Spleen (tissue), 11 donors: ENCODE measurements at regions not wholly inside any gene's neighbourhood (a gene's known extent, or its start where the extent isn't known, plus 50 kb on each side); places are given as distances from the start of the nearest gene placed in this dataset.
"Not testable (repeated sequence)": the region's sequence is repeated elsewhere in the genome, so short reads cannot be mapped to it uniquely, and the experiment has no call there.

Source experiments
- DNase-seq: peaks from one replicate; pipeline ENCODE4 v3.0.0-alpha.2; 2020
- H3K27ac ChIP-seq, 8 donors: fragments of 200-600 bp; sonication (generic) in 7 of 8; 1 replicate in 4 of 8; 2 replicates in 4 of 8; pipeline versions ENCODE4 v1.5.0 to v1.8.0; 2016 to 2021; ENCODE audit warnings: inconsistent platforms in 4 of 8, mild to moderate bottlenecking in 4 of 8, moderate library complexity in 1 of 8
- H3K27me3 ChIP-seq, 7 donors: fragments of 200-600 bp; sonication (generic) in 6 of 7; replicated peaks in 1 of 7; 1 replicate in 4 of 7; 2 replicates in 3 of 7; pipeline versions ENCODE4 v1.5.0 to v1.8.0; 2016 to 2021; ENCODE audit warnings: inconsistent platforms in 3 of 7, mild to moderate bottlenecking in 1 of 7
- H3K36me3 ChIP-seq, 6 donors: fragments of 200-600 bp; sonication (generic) in 5 of 6; 1 replicate in 4 of 6; 2 replicates in 2 of 6; pipeline versions ENCODE4 v1.5.0 to v1.8.0; 2016 to 2021; ENCODE audit warnings: inconsistent platforms in 2 of 6
- H3K4me1 ChIP-seq, 6 donors: fragments of 200-600 bp; sonication (generic) in 5 of 6; 1 replicate in 3 of 6; 2 replicates in 3 of 6; pipeline versions ENCODE4 v1.5.0 to v1.8.0; 2016 to 2021; ENCODE audit warnings: inconsistent platforms in 3 of 6
- H3K4me3 ChIP-seq, 8 donors: fragments of 200-600 bp; sonication (generic) in 7 of 8; 1 replicate in 4 of 8; 2 replicates in 4 of 8; pipeline versions ENCODE4 v1.5.0 to v1.8.0; 2016 to 2021; ENCODE audit warnings: inconsistent platforms in 4 of 8, mild to moderate bottlenecking in 4 of 8, moderate library complexity in 2 of 8
- H3K9me3 ChIP-seq, 8 donors: fragments of 200-600 bp; sonication (generic) in 7 of 8; 1 replicate in 4 of 8; 2 replicates in 4 of 8; pipeline versions ENCODE4 v1.5.0 to v1.8.0; 2016 to 2021; ENCODE audit warnings: inconsistent platforms in 4 of 8
- POLR2A ChIP-seq, 3 donors: fragments of 450-650 bp; IDR thresholded peaks; one replicate each; pipeline ENCODE4 v1.5.1; 2017; ENCODE audit warnings: antibody characterized with exemption in 3 of 3, mild to moderate bottlenecking in 1 of 3
- POLR2AphosphoS5 ChIP-seq, 3 donors: sonication (generic); formaldehyde crosslinking; IDR thresholded peaks; one replicate each; pipeline ENCODE4 v1.5.1; 2017; ENCODE audit warnings: antibody characterized with exemption in 3 of 3
- WGBS, 5 donors: extraction: QIAGEN DNeasy Blood & Tissue Kit in 3 of 5; methylation state at CpG; one replicate each; pipeline versions ENCODE4 v1.1.5 to v1.1.7; 2013 to 2018; 5-methylcytosine and 5-hydroxymethylcytosine counted together
- intact Hi-C: fragments of 100-400 bp; cut with DNase I; formaldehyde crosslinking; loops from one replicate; pipeline ENCODE4 v1.15.0; 2023; ENCODE audit warnings: low total_unique reads
- microRNA-seq, 3 donors: library from miRNA; unstranded; fragments of <30 nt; microRNA quantifications; one replicate each; pipeline versions ENCODE4 to v1.1.0, GENCODE V29; 2019 to 2020
- small RNA-seq, 4 donors: library from RNA; depleted of rRNA; stranded (forward); fragments of <200 nt; gene quantifications; one replicate each; pipeline ENCODE3, GENCODE V24; 2016
- TF ChIP-seq, protein P1 (sequence below), 11 experiments: fragments of 200-600 bp in 7 of 11; fragments of 450-650 bp in 4 of 11; sonication (generic) in 4 of 11; IDR thresholded peaks in 8 of 11; conservative IDR thresholded peaks in 3 of 11; 1 replicate in 7 of 11; 2 replicates in 4 of 11; pipeline versions ENCODE4 v1.4.0 to v1.8.0; 2016 to 2021; ENCODE audit warnings: antibody characterized with exemption in 11 of 11, inconsistent platforms in 4 of 11, mild to moderate bottlenecking in 1 of 11
- donor health status: healthy with polysubstance abuse.
- donor health status: DM: no; HTN: no; CAD: no; lungs with moderate emphysema.
- donor health status: DM: no; HTN: no; CAD: no.
- donor health status: Bipolar disorder and iron deficiency.
- donor health status: healthy.
- donor health status: DM: no; HTN: no; CAD: no.
- donor health status: DM: yes; HTN: yes; CAD: no.

DNA sequence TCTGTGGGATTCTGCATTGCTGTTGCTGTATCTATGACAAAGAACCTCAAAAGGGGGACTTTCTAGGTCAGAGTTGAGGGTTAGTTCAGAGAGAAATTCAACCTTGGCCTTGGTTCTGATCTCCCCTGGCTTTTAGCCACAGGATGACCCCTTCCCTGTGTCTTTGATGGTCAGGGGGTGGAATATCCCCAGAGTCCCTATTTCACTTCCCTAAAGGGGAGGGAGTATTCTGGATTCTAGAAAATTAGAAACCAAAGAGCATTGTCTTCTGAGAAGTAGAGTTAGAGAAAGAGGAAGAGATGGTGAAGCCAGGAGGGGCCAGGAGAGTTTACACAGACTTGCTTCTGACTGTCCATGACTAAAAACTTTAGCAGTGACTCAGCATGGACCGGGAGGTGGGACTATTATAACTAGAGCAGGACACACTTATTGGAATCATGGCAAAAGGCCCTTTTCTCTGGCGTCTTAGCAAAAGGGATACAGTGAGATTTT is 56.2 kb upstream of the LPAR1 start:
- Histone ChIP-seq H3K36me3 (no peaks in the 10 kb centered on the region), H3K9me3 (no peaks in the 10 kb centered on the region), H3K4me3 (no peak overlapping the region), H3K27me3 (no peaks in the 10 kb centered on the region), H3K4me1 (peaks cover 0 to 9% (median 0%) of the 10 kb centered on the region in 6 donors), H3K27ac (peak overlapping the region in 4 of 8 donors; percentile 10 to 53 (median 28))
- DNase-seq, result no peak
- WGBS, 5 donors, result 26 to 39% (median 28%) methylated on average over 2 of the region's 2 CpGs
- intact Hi-C loops, result no loop called here
- TF ChIP-seq POLR2A (IDR thresholded peaks at IDR 0.05) (no peak), POLR2AphosphoS5 (IDR thresholded peaks at IDR 0.05) (no peak)
- TF ChIP-seq, protein P1, sequence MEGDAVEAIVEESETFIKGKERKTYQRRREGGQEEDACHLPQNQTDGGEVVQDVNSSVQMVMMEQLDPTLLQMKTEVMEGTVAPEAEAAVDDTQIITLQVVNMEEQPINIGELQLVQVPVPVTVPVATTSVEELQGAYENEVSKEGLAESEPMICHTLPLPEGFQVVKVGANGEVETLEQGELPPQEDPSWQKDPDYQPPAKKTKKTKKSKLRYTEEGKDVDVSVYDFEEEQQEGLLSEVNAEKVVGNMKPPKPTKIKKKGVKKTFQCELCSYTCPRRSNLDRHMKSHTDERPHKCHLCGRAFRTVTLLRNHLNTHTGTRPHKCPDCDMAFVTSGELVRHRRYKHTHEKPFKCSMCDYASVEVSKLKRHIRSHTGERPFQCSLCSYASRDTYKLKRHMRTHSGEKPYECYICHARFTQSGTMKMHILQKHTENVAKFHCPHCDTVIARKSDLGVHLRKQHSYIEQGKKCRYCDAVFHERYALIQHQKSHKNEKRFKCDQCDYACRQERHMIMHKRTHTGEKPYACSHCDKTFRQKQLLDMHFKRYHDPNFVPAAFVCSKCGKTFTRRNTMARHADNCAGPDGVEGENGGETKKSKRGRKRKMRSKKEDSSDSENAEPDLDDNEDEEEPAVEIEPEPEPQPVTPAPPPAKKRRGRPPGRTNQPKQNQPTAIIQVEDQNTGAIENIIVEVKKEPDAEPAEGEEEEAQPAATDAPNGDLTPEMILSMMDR (IDR thresholded peaks at IDR 0.05 in 8 of 11, conservative IDR thresholded peaks at IDR 0.05 in 3 of 11), result no peak

DNA sequence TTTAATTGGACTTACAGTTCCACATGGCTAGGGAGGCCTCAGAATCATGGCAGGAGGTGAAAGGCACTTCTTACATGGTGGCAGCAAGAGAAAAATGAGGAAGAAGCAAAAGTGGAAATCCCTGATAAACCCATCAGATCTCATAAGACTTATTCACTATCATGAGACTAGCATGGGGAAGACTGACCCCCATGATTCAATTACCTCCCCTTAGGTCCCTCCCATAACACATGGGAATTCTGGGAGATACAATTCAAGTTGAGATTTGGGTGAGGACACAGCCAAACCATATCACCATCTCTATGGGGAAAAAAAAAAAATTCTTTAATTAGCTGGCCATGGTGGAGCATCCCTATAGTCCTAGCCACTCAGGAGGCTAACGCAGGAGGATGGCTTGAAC is 53.9 kb upstream of the LPAR1 start:
- whole genome bisulfite sequencing, 5 donors, result 88 to 98% (median 92%) methylated on average over 1 of the region's 1 CpG
- H3K4me1 ChIP-seq, H3K27me3 ChIP-seq, DNase-seq, H3K4me3 ChIP-seq, intact Hi-C loops, H3K27ac ChIP-seq, H3K36me3 ChIP-seq: not testable (repeated sequence)
- peaks cover 0 to 14% (median 8%) of the 10 kb centered on the region in 8 donors for H3K9me3 ChIP-seq

Small RNA genes lying in the stretch of these regions (microRNA-seq; reads per million reads assigned to microRNA genes)
- gene MIR7702, result 0 to 0.57 (median 0.35) reads per million in 3 donors

Small RNA genes lying in the stretch of these regions (small RNA-seq; reads per million reads assigned to genes)
- gene MIR7702, result 0 to 0.21 (median 0.07) reads per million in 4 donors
- 0 to 0.28 (median 0.03) reads per million in 4 donors for gene RNY4P18
